ENCODE measurements at regions not wholly inside any gene's neighbourhood (a gene's known extent, or its start where the extent isn't known, plus 50 kb on each side); places are given as distances from the start of the nearest gene placed in this dataset.

GRCh38 chr16:65521633-65522328 lies 399.9 kb upstream of the CDH11 start:
- no peaks in the 10 kb centered on the region for H4K20me1 ChIP-seq (ENCODE audit: low read length)
- no peaks in the 10 kb centered on the region for H3K27me3 ChIP-seq (ENCODE audit: low read length)
- H3K9ac ChIP-seq (ENCODE audit: low read length): no peak overlapping the region
- H3K4me3 ChIP-seq (ENCODE audit: low read length): no peak overlapping the region
- no peak overlapping the region for H3K4me2 ChIP-seq (ENCODE audit: low read length)
- no peaks in the 10 kb centered on the region for H3K36me3 ChIP-seq (ENCODE audit: low read depth, low read length)
- H3F3A ChIP-seq (ENCODE audit: low read length, unreplicated experiment): no peaks in the 10 kb centered on the region
- POLR2A ChIA-PET (ENCODE audit: unreplicated experiment): no interaction called here
- no peak for TF ChIP-seq EZH2phosphoT487 (IDR thresholded peaks at IDR 0.05; ENCODE audit: borderline replicate concordance, low read length)
- no peak for TF ChIP-seq CTCF (conservative IDR thresholded peaks at IDR 0.05; ENCODE audit: low read depth, low read length)
- TF ChIP-seq EZH2 (IDR thresholded peaks at IDR 0.05; ENCODE audit: low read length, unreplicated experiment): no peak
- no peaks in the 10 kb centered on the region for H3K9me3 ChIP-seq (ENCODE audit: low read length)
- CTCF ChIA-PET: no interaction called here
- DNase-seq (no peak), ATAC-seq (no peak)
- no peaks in the 10 kb centered on the region for H3K9me2 ChIP-seq (replicated peaks; ENCODE audit: low read length)
- peaks cover 8% of the 10 kb centered on the region; the same call in 1 of the 2 replicates for H3K4me1 ChIP-seq (ENCODE audit: insufficient read depth, low read length)
- no peak overlapping the region for H2AFZ ChIP-seq (ENCODE audit: low read length)
- intact Hi-C loops (cut with micrococcal nuclease): no loop called here
- H3K27ac ChIP-seq (ENCODE audit: low read length): no peak overlapping the region
- no TSS peak for BruUV-seq (replicated peaks)
- no peaks in the 10 kb centered on the region for H3K79me2 ChIP-seq (ENCODE audit: low read length)

- intact Hi-C loops (cut with micrococcal nuclease): no loop called here
These were observed 397.5 kb upstream of the CDH11 start for GRCh38 chr16:65519402-65519801.

More at GRCh38 chr16:65519402-65519801, 397.5 kb upstream of the CDH11 start:
- POLR2A ChIA-PET (ENCODE audit: unreplicated experiment): no interaction called here
- H3K9me3 ChIP-seq (ENCODE audit: low read length): no peaks in the 10 kb centered on the region
- ATAC-seq (no peak), DNase-seq (no peak)
- no TSS peak for BruUV-seq (replicated peaks)
- no peak overlapping the region for H3K4me2 ChIP-seq (ENCODE audit: low read length)
- peaks cover 8% of the 10 kb centered on the region; the same call in 1 of the 2 replicates for H3K4me1 ChIP-seq (ENCODE audit: insufficient read depth, low read length)
- no peak for TF ChIP-seq EZH2 (IDR thresholded peaks at IDR 0.05; ENCODE audit: low read length, unreplicated experiment)
- no peak for TF ChIP-seq CTCF (conservative IDR thresholded peaks at IDR 0.05; ENCODE audit: low read depth, low read length)
- TF ChIP-seq EZH2phosphoT487 (IDR thresholded peaks at IDR 0.05; ENCODE audit: borderline replicate concordance, low read length): no peak
- no peaks in the 10 kb centered on the region for H3K36me3 ChIP-seq (ENCODE audit: low read depth, low read length)
- H3F3A ChIP-seq (ENCODE audit: low read length, unreplicated experiment): no peaks in the 10 kb centered on the region
- CTCF ChIA-PET: no interaction called here
- H3K4me3 ChIP-seq (ENCODE audit: low read length): no peak overlapping the region
- no peaks in the 10 kb centered on the region for H3K79me2 ChIP-seq (ENCODE audit: low read length)
- H2AFZ ChIP-seq (ENCODE audit: low read length): no peak overlapping the region
- no peak overlapping the region for H3K27ac ChIP-seq (ENCODE audit: low read length)
- H3K9me2 ChIP-seq (replicated peaks; ENCODE audit: low read length): no peaks in the 10 kb centered on the region
- no peaks in the 10 kb centered on the region for H4K20me1 ChIP-seq (ENCODE audit: low read length)
- no peak overlapping the region for H3K9ac ChIP-seq (ENCODE audit: low read length)
- H3K27me3 ChIP-seq (ENCODE audit: low read length): no peaks in the 10 kb centered on the region
